Sigmoid colon (tissue), 4 donors: ENCODE measurements at regions not wholly inside any gene's neighbourhood (a gene's known extent, or its start where the extent isn't known, plus 50 kb on each side); places are given as distances from the start of the nearest gene placed in this dataset.

Source experiments
- EP300 ChIP-seq, 4 donors: sonication (generic); formaldehyde crosslinking; IDR thresholded peaks; one replicate each; pipeline ENCODE4 v1.6.1; 2017; ENCODE audit warnings: antibody characterized with exemption in 4 of 4
- POLR2A ChIP-seq, 2 donors: fragments of 450-650 bp; IDR thresholded peaks; one replicate each; pipeline ENCODE4 v1.6.1; 2016; ENCODE audit warnings: antibody characterized with exemption in 2 of 2, mild to moderate bottlenecking in 2 of 2, moderate library complexity in 2 of 2
- TF ChIP-seq, protein P1 (sequence below), 4 experiments: fragments of 450-650 bp in 3 of 4; fragments of 200-600 bp in 1 of 4; IDR thresholded peaks; one replicate each; pipeline ENCODE4 v1.5.1; 2016 to 2019; ENCODE audit warnings: antibody characterized with exemption in 4 of 4, mild to moderate bottlenecking in 3 of 4, moderate library complexity in 2 of 4

DNA sequence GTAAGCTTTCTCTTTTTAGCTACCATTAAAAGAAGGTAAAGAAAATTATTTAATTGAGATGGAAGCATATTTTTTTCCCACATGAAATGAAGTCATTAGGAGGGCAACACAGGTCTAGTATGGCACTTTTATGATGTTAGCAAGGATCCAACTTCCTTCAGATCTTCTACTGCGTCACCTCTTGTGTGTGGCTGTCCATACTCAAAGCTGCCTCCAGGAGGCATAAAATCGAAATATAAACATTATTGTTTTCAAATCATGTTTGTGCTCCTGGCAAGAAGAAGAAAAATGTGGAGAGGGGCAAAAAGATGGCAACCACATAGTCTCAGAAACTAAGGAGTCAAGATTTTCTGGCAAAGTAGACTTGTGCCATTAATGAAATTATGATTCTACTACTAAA lies 791.7 kb upstream of the EPHA6 start:
- TF ChIP-seq, protein P1, sequence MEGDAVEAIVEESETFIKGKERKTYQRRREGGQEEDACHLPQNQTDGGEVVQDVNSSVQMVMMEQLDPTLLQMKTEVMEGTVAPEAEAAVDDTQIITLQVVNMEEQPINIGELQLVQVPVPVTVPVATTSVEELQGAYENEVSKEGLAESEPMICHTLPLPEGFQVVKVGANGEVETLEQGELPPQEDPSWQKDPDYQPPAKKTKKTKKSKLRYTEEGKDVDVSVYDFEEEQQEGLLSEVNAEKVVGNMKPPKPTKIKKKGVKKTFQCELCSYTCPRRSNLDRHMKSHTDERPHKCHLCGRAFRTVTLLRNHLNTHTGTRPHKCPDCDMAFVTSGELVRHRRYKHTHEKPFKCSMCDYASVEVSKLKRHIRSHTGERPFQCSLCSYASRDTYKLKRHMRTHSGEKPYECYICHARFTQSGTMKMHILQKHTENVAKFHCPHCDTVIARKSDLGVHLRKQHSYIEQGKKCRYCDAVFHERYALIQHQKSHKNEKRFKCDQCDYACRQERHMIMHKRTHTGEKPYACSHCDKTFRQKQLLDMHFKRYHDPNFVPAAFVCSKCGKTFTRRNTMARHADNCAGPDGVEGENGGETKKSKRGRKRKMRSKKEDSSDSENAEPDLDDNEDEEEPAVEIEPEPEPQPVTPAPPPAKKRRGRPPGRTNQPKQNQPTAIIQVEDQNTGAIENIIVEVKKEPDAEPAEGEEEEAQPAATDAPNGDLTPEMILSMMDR (IDR thresholded peaks at IDR 0.05), result no peak
- TF ChIP-seq POLR2A (IDR thresholded peaks at IDR 0.05) (no peak), EP300 (IDR thresholded peaks at IDR 0.05) (no peak)
